ENCODE measurements at regions not wholly inside any gene's neighbourhood (a gene's known extent, or its start where the extent isn't known, plus 50 kb on each side); places are given as distances from the start of the nearest gene placed in this dataset.

- no peak for DNase-seq
Observed at GRCh38 chr10:131490991-131491594, 179.6 kb upstream of the TCERG1L start.

- no peak for DNase-seq
Observed at GRCh38 chr10:131492211-131492857, 180.8 kb upstream of the TCERG1L start.

GRCh38 chr10:131493432-131493831, 181.9 kb upstream of the TCERG1L start:
- no peak for DNase-seq

GRCh38 chr10:131494451-131494850, 182.9 kb upstream of the TCERG1L start:
- no peak for DNase-seq

GRCh38 chr10:131495224-131495623, 183.7 kb upstream of the TCERG1L start:
- no peak for DNase-seq

GRCh38 chr10:131495892-131496291, 184.4 kb upstream of the TCERG1L start:
- DNase-seq, result no peak

GRCh38 chr10:131496351-131497052, 185.0 kb upstream of the TCERG1L start:
- DNase-seq, result no peak

GRCh38 chr10:131499566-131499965, 188.0 kb upstream of the TCERG1L start:
- no peak for DNase-seq

GRCh38 chr10:131500181-131500580, 188.7 kb upstream of the TCERG1L start:
- DNase-seq, result no peak

GRCh38 chr10:131500892-131501291, 189.4 kb upstream of the TCERG1L start:
- no peak for DNase-seq

GRCh38 chr10:131503992-131504391, 192.5 kb upstream of the TCERG1L start:
- no peak for DNase-seq

GRCh38 chr10:131511391-131511790, 199.9 kb upstream of the TCERG1L start:
- DNase-seq, result no peak

- no peak for DNase-seq
Observed at GRCh38 chr10:131512852-131513251, 201.3 kb upstream of the TCERG1L start.

- DNase-seq, result no peak
Observed at GRCh38 chr10:131513445-131513844, 201.9 kb upstream of the TCERG1L start.

GRCh38 chr10:131513901-131514300, 202.4 kb upstream of the TCERG1L start:
- DNase-seq, result no peak

- no peak for DNase-seq
Observed at GRCh38 chr10:131514454-131514853, 202.9 kb upstream of the TCERG1L start.

- DNase-seq, result no peak
Observed at GRCh38 chr10:131516285-131516684, 204.8 kb upstream of the TCERG1L start.

GRCh38 chr10:131517781-131518180, 206.3 kb upstream of the TCERG1L start:
- no peak for DNase-seq

- no peak for DNase-seq
Observed at GRCh38 chr10:131519723-131520605, 208.4 kb upstream of the TCERG1L start.

GRCh38 chr10:131531265-131532190, 220.0 kb upstream of the TCERG1L start:
- DNase-seq, result no peak

GRCh38 chr10:131532291-131532690, 220.8 kb upstream of the TCERG1L start:
- no peak for DNase-seq

GRCh38 chr10:131532745-131533341, 221.3 kb upstream of the TCERG1L start:
- peak; percentile 4 for DNase-seq
